ENCODE measurements at regions not wholly inside any gene's neighbourhood (a gene's known extent, or its start where the extent isn't known, plus 50 kb on each side); places are given as distances from the start of the nearest gene placed in this dataset.

DNA sequence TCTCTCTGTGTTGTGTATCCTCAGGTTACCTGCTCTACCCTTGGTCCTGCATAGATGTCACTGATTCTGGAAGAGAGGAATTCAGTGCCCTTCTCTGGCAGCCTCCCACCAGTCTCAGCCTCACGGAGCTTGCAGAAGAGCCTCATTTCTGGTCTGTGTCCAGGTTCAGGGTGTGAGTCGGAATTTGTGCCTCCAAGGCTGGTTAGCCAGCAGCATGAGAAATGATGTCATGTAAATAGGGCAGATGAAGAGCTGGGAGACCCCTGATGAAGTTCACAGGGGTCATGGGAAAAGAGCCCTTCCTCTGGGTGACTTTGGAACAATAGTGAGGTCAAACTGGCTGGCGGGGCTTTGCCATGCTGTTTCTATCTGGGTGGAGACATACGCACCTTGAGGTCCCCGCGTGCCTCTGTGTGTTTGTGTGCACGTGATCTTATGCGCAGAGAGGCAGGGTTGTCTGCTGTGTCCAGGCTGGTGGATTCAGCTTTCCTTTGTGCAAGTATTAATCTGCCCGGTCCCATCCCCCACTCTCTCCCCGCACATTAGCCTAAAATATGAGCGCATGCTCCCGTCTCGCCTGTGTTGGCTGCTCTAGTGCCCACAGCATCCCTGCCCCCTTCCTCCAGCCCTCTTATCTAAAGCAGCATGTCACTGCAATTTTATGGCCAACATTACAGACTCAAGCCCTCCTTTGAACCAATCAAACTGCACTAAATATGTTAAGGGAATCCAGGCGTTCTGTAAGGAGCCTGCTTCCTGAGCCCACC is 256.3 kb upstream of the ZFHX3 start:
- Histone ChIP-seq H3K36me3 (ENCODE audit: control insufficient read depth, insufficient read depth, low read length) (no peaks in the 10 kb centered on the region), H4K20me1 (ENCODE audit: control insufficient read depth, extremely low read depth, insufficient read depth, low read length) (no peaks in the 10 kb centered on the region), H3K79me2 (ENCODE audit: control insufficient read depth, insufficient read depth, low read length) (no peaks in the 10 kb centered on the region), H3K4me2 (ENCODE audit: extremely low read depth, insufficient read depth, low read length) (no peak overlapping the region), H3K4me3 (replicated peaks in 1 of 4; ENCODE audit: control extremely low read depth in 1 of 4, insufficient read depth in 1 of 4, low read depth in 3 of 4, low read length in 4 of 4) (no peak overlapping the region), H3K27me3 (ENCODE audit: control insufficient read depth, insufficient read depth, low read length) (no peaks in the 10 kb centered on the region), H3K9me3 (ENCODE audit: control insufficient read depth, insufficient read depth, low read depth, low read length) (no peaks in the 10 kb centered on the region), H2AFZ (ENCODE audit: low read length) (no peak overlapping the region), H3K4me1 (ENCODE audit: control insufficient read depth, extremely low read depth, insufficient read depth, low read length) (no peaks in the 10 kb centered on the region), H3K9ac (ENCODE audit: insufficient read depth, low read length) (no peak overlapping the region), H3K27ac (ENCODE audit: insufficient read depth, low read length) (no peak overlapping the region)
- no peak for DNase-seq (ENCODE audit: low read depth in 2 of 2)
- no peak for TF ChIP-seq EZH2 (IDR thresholded peaks at IDR 0.05; ENCODE audit: low read length, missing control alignments)
- TF ChIP-seq CTCF (conservative IDR thresholded peaks at IDR 0.05 in 1 of 2, IDR thresholded peaks at IDR 0.05 in 1 of 2; ENCODE audit: low read depth in 1 of 2, low read length in 2 of 2), result no peak

DNA sequence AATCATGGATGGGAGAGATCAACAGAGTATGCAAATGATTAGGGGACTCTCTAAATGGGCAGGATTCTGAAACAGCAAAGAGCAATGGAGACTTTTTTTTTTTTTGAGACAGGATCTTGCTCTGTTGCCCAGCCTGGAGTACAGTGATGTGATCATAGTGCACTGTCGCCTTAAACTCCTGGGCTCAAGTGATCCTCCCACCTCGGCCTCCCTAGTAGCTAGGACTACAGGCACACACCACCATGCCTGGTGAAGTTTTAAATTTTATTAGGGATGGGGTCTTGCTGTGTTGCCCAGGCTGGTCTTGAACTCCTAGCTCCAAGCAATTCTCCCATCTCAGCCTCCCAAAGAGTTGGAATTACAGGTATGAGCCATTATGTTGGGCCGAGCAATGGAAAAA is 255.0 kb upstream of the ZFHX3 start:
- Histone ChIP-seq H3K27ac (ENCODE audit: insufficient read depth, low read length) (no peak overlapping the region), H3K79me2 (ENCODE audit: control insufficient read depth, insufficient read depth, low read length) (no peaks in the 10 kb centered on the region), H3K4me2 (ENCODE audit: extremely low read depth, insufficient read depth, low read length) (no peak overlapping the region), H2AFZ (ENCODE audit: low read length) (no peak overlapping the region), H3K4me3 (replicated peaks in 1 of 4; ENCODE audit: control extremely low read depth in 1 of 4, insufficient read depth in 1 of 4, low read depth in 3 of 4, low read length in 4 of 4) (no peak overlapping the region), H4K20me1 (ENCODE audit: control insufficient read depth, extremely low read depth, insufficient read depth, low read length) (no peaks in the 10 kb centered on the region), H3K4me1 (ENCODE audit: control insufficient read depth, extremely low read depth, insufficient read depth, low read length) (no peaks in the 10 kb centered on the region), H3K27me3 (ENCODE audit: control insufficient read depth, insufficient read depth, low read length) (no peaks in the 10 kb centered on the region), H3K9ac (ENCODE audit: insufficient read depth, low read length) (no peak overlapping the region), H3K9me3 (ENCODE audit: control insufficient read depth, insufficient read depth, low read depth, low read length) (no peaks in the 10 kb centered on the region), H3K36me3 (ENCODE audit: control insufficient read depth, insufficient read depth, low read length) (no peaks in the 10 kb centered on the region)
- DNase-seq (ENCODE audit: low read depth in 2 of 2), result no peak
- TF ChIP-seq CTCF (conservative IDR thresholded peaks at IDR 0.05 in 1 of 2, IDR thresholded peaks at IDR 0.05 in 1 of 2; ENCODE audit: low read depth in 1 of 2, low read length in 2 of 2), result no peak
- no peak for TF ChIP-seq EZH2 (IDR thresholded peaks at IDR 0.05; ENCODE audit: low read length, missing control alignments)

- H3K27me3 ChIP-seq (ENCODE audit: control insufficient read depth, insufficient read depth, low read length), result no peaks in the 10 kb centered on the region
- no peaks in the 10 kb centered on the region for H4K20me1 ChIP-seq (ENCODE audit: control insufficient read depth, extremely low read depth, insufficient read depth, low read length)
- no peak overlapping the region for H3K9ac ChIP-seq (ENCODE audit: insufficient read depth, low read length)
- no peak for DNase-seq (ENCODE audit: low read depth in 2 of 2)
- H2AFZ ChIP-seq (ENCODE audit: low read length), result no peak overlapping the region
- H3K9me3 ChIP-seq (ENCODE audit: control insufficient read depth, insufficient read depth, low read depth, low read length), result no peaks in the 10 kb centered on the region
- H3K79me2 ChIP-seq (ENCODE audit: control insufficient read depth, insufficient read depth, low read length), result no peaks in the 10 kb centered on the region
- TF ChIP-seq CTCF (conservative IDR thresholded peaks at IDR 0.05 in 1 of 2, IDR thresholded peaks at IDR 0.05 in 1 of 2; ENCODE audit: low read depth in 1 of 2, low read length in 2 of 2) (no peak), EZH2 (IDR thresholded peaks at IDR 0.05; ENCODE audit: low read length, missing control alignments) (no peak)
- H3K36me3 ChIP-seq (ENCODE audit: control insufficient read depth, insufficient read depth, low read length), result no peaks in the 10 kb centered on the region
- no peak overlapping the region for H3K4me2 ChIP-seq (ENCODE audit: extremely low read depth, insufficient read depth, low read length)
- no peaks in the 10 kb centered on the region for H3K4me1 ChIP-seq (ENCODE audit: control insufficient read depth, extremely low read depth, insufficient read depth, low read length)
- H3K27ac ChIP-seq (ENCODE audit: insufficient read depth, low read length), result no peak overlapping the region
- H3K4me3 ChIP-seq (replicated peaks in 1 of 4; ENCODE audit: control extremely low read depth in 1 of 4, insufficient read depth in 1 of 4, low read depth in 3 of 4, low read length in 4 of 4), result no peak overlapping the region
Observed at GRCh38 chr16:73301984-73302383, 254.1 kb upstream of the ZFHX3 start.

All from fibroblast of lung (primary cell).